IgD-negative memory B cell (primary cell): ENCODE measurements at regions not wholly inside any gene's neighbourhood (a gene's known extent, or its start where the extent isn't known, plus 50 kb on each side); places are given as distances from the start of the nearest gene placed in this dataset.

ENCODE experiments used
- H3K27ac Mint-ChIP-seq, 3 donors: one replicate each; pipeline ENCODE4 v1.8.0; 2020 to 2022; ENCODE audit warnings: mild to moderate bottlenecking in 3 of 3, mixed read lengths in 3 of 3, moderate library complexity in 1 of 3
- H3K27me3 Mint-ChIP-seq: one replicate; pipeline ENCODE4 v1.8.0; 2021; ENCODE audit warnings: mixed read lengths
- H3K36me3 Mint-ChIP-seq: one replicate; pipeline ENCODE4 v1.8.0; 2020; ENCODE audit warnings: mild to moderate bottlenecking, mixed read lengths
- H3K4me1 Mint-ChIP-seq, 3 donors: one replicate each; pipeline ENCODE4 v1.8.0; 2020 to 2022; ENCODE audit warnings: mixed read lengths in 3 of 3, mild to moderate bottlenecking in 1 of 3
- H3K4me3 Mint-ChIP-seq, 4 donors: one replicate each; pipeline ENCODE4 v1.8.0; 2020 to 2022; ENCODE audit warnings: mild to moderate bottlenecking in 4 of 4, mixed read lengths in 4 of 4, moderate library complexity in 3 of 4
- H3K9me3 Mint-ChIP-seq, 3 donors: one replicate each; pipeline ENCODE4 v1.8.0; 2020 to 2021; ENCODE audit warnings: mixed read lengths in 3 of 3, mild to moderate bottlenecking in 1 of 3

GRCh38 chrX:115940348-115940747 is 230.2 kb upstream of the AGTR2 start:
- no peaks in the 10 kb centered on the region for H3K9me3 Mint-ChIP-seq
- H3K4me1 Mint-ChIP-seq = peaks cover 15 to 19% (median 15%) of the 10 kb centered on the region in 3 donors
- H3K4me3 Mint-ChIP-seq = peak overlapping the region in 2 of 4 donors; percentile 63 to 74
- peaks cover 1% of the 10 kb centered on the region for H3K27me3 Mint-ChIP-seq
- H3K36me3 Mint-ChIP-seq = peaks cover 3% of the 10 kb centered on the region
- H3K27ac Mint-ChIP-seq = peak overlapping the region in 2 of 3 donors; percentile 78 to 90

GRCh38 chrX:115940888-115941332 is 229.6 kb upstream of the AGTR2 start:
- Mint-ChIP-seq H3K27me3 (no peaks in the 10 kb centered on the region), H3K36me3 (peaks cover 3% of the 10 kb centered on the region), H3K4me1 (peaks cover 15 to 19% (median 15%) of the 10 kb centered on the region in 3 donors), H3K27ac (peak overlapping the region; percentile 78 to 90 (median 78)), H3K4me3 (peak overlapping the region in 3 of 4 donors; percentile 46 to 72 (median 63)), H3K9me3 (no peaks in the 10 kb centered on the region)

GRCh38 chrX:115941388-115941787 is 229.2 kb upstream of the AGTR2 start:
- H3K36me3 Mint-ChIP-seq = peaks cover 3% of the 10 kb centered on the region
- H3K4me3 Mint-ChIP-seq = peak overlapping the region in 1 of 4 donors; percentile 63
- peaks cover 15 to 19% (median 15%) of the 10 kb centered on the region in 3 donors for H3K4me1 Mint-ChIP-seq
- H3K27ac Mint-ChIP-seq = peak overlapping the region in 1 of 3 donors; percentile 78
- no peaks in the 10 kb centered on the region for H3K9me3 Mint-ChIP-seq
- no peaks in the 10 kb centered on the region for H3K27me3 Mint-ChIP-seq

- H3K4me1 Mint-ChIP-seq = peaks cover 0 to 11% (median 8%) of the 10 kb centered on the region in 3 donors
- no peaks in the 10 kb centered on the region for H3K36me3 Mint-ChIP-seq
- H3K27ac Mint-ChIP-seq = peak overlapping the region in 1 of 3 donors; percentile 35
- no peak overlapping the region for H3K4me3 Mint-ChIP-seq
- peaks cover 0 to 2% (median 0%) of the 10 kb centered on the region in 3 donors for H3K9me3 Mint-ChIP-seq
- H3K27me3 Mint-ChIP-seq = no peaks in the 10 kb centered on the region
Measured at GRCh38 chrX:115946059-115946458, 224.5 kb upstream of the AGTR2 start.

- Mint-ChIP-seq H3K9me3 (peaks cover 0 to 3% (median 0%) of the 10 kb centered on the region in 3 donors), H3K4me3 (peak overlapping the region in 1 of 4 donors; percentile 58), H3K4me1 (peaks cover 0 to 12% (median 8%) of the 10 kb centered on the region in 3 donors), H3K27me3 (no peaks in the 10 kb centered on the region), H3K27ac (no peak overlapping the region), H3K36me3 (no peaks in the 10 kb centered on the region)
Measured at GRCh38 chrX:115948018-115948923, 222.3 kb upstream of the AGTR2 start.

- Mint-ChIP-seq H3K27me3 (no peaks in the 10 kb centered on the region), H3K27ac (peak overlapping the region; percentile 26 to 97 (median 31)), H3K4me3 (peak overlapping the region in 3 of 4 donors; percentile 40 to 73 (median 66)), H3K36me3 (no peaks in the 10 kb centered on the region), H3K4me1 (peaks cover 0 to 12% (median 8%) of the 10 kb centered on the region in 3 donors), H3K9me3 (peaks cover 0 to 3% (median 0%) of the 10 kb centered on the region in 3 donors)
Measured at GRCh38 chrX:115949900-115950822, 220.4 kb upstream of the AGTR2 start.

- Mint-ChIP-seq H3K36me3 (no peaks in the 10 kb centered on the region), H3K27me3 (no peaks in the 10 kb centered on the region), H3K9me3 (peaks cover 0 to 3% (median 0%) of the 10 kb centered on the region in 3 donors), H3K4me1 (peaks cover 0 to 12% (median 8%) of the 10 kb centered on the region in 3 donors), H3K27ac (peak overlapping the region in 1 of 3 donors; percentile 57), H3K4me3 (no peak overlapping the region)
Measured at GRCh38 chrX:115952417-115953092, 218.0 kb upstream of the AGTR2 start.

- Mint-ChIP-seq H3K4me3 (no peak overlapping the region), H3K27me3 (peaks cover 2% of the 10 kb centered on the region), H3K4me1 (no peaks in the 10 kb centered on the region), H3K9me3 (no peaks in the 10 kb centered on the region), H3K36me3 (peaks cover 2% of the 10 kb centered on the region), H3K27ac (peak overlapping the region in 1 of 3 donors; percentile 42)
Measured at GRCh38 chrX:115957862-115958490, 212.6 kb upstream of the AGTR2 start.

GRCh38 chrX:115958687-115959359 is 211.7 kb upstream of the AGTR2 start:
- Mint-ChIP-seq H3K27me3 (peaks cover 2% of the 10 kb centered on the region), H3K4me1 (no peaks in the 10 kb centered on the region), H3K9me3 (no peaks in the 10 kb centered on the region), H3K27ac (no peak overlapping the region), H3K36me3 (peaks cover 2% of the 10 kb centered on the region), H3K4me3 (no peak overlapping the region)

- peaks cover 2% of the 10 kb centered on the region for H3K27me3 Mint-ChIP-seq
- no peaks in the 10 kb centered on the region for H3K4me1 Mint-ChIP-seq
- H3K4me3 Mint-ChIP-seq = no peak overlapping the region
Measured at GRCh38 chrX:115960440-115961084, 210.0 kb upstream of the AGTR2 start.

GRCh38 chrX:115966920-115967319 is 203.6 kb upstream of the AGTR2 start:
- Mint-ChIP-seq H3K9me3 (no peaks in the 10 kb centered on the region), H3K27ac (no peak overlapping the region), H3K4me1 (no peaks in the 10 kb centered on the region), H3K36me3 (no peaks in the 10 kb centered on the region), H3K27me3 (peaks cover 10% of the 10 kb centered on the region), H3K4me3 (no peak overlapping the region)

More at GRCh38 chrX:115960440-115961084, 210.0 kb upstream of the AGTR2 start:
- Mint-ChIP-seq H3K36me3 (peaks cover 2% of the 10 kb centered on the region), H3K9me3 (no peaks in the 10 kb centered on the region), H3K27ac (no peak overlapping the region)

- no peaks in the 10 kb centered on the region for H3K4me1 Mint-ChIP-seq
- H3K36me3 Mint-ChIP-seq = no peaks in the 10 kb centered on the region
- peaks cover 10% of the 10 kb centered on the region for H3K27me3 Mint-ChIP-seq
- H3K9me3 Mint-ChIP-seq = no peaks in the 10 kb centered on the region
- H3K4me3 Mint-ChIP-seq = peak overlapping the region in 1 of 4 donors; percentile 27
- no peak overlapping the region for H3K27ac Mint-ChIP-seq
Measured at GRCh38 chrX:115968436-115969252, 201.9 kb upstream of the AGTR2 start.
